Neural progenitor cell (in vitro differentiated cells): ENCODE measurements at regions not wholly inside any gene's neighbourhood (a gene's known extent, or its start where the extent isn't known, plus 50 kb on each side); places are given as distances from the start of the nearest gene placed in this dataset.

Experiments
- EZH2 ChIP-seq: fragments of 200-600 bp; sonication (generic); IDR thresholded peaks from 2 replicates; pipeline ENCODE4 v1.6.1; 2017; ENCODE audit warnings: antibody characterized with exemption, mild to moderate bottlenecking, moderate library complexity
- TF ChIP-seq, protein P1 (sequence below): fragments of 200-600 bp; sonication (generic); IDR thresholded peaks from 2 replicates; pipeline ENCODE4 v1.5.1; 2017; ENCODE audit warnings: antibody characterized with exemption, mild to moderate bottlenecking

DNA sequence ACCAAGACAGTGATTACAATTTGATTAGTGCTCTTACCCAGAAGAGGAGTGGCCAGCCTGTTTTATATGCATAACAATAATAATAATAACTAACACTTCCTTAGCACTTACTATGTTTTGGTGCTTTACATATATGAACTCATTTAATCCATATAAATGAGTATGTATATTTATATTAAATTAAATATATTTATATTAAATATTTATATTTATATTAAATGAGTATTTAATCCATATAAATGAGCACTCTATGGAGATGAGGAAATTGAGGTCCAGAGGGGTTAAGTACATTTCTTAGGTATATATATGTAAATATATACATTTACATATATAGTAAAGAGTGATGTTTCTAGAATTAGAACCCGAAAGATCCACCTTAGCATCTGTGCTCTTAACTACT is 673.9 kb upstream of the ACVR2A start:
- TF ChIP-seq, protein P1, sequence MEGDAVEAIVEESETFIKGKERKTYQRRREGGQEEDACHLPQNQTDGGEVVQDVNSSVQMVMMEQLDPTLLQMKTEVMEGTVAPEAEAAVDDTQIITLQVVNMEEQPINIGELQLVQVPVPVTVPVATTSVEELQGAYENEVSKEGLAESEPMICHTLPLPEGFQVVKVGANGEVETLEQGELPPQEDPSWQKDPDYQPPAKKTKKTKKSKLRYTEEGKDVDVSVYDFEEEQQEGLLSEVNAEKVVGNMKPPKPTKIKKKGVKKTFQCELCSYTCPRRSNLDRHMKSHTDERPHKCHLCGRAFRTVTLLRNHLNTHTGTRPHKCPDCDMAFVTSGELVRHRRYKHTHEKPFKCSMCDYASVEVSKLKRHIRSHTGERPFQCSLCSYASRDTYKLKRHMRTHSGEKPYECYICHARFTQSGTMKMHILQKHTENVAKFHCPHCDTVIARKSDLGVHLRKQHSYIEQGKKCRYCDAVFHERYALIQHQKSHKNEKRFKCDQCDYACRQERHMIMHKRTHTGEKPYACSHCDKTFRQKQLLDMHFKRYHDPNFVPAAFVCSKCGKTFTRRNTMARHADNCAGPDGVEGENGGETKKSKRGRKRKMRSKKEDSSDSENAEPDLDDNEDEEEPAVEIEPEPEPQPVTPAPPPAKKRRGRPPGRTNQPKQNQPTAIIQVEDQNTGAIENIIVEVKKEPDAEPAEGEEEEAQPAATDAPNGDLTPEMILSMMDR, result no peak
- TF ChIP-seq EZH2, result no peak
